ENCODE measurements at regions not wholly inside any gene's neighbourhood (a gene's known extent, or its start where the extent isn't known, plus 50 kb on each side); places are given as distances from the start of the nearest gene placed in this dataset.

DNA sequence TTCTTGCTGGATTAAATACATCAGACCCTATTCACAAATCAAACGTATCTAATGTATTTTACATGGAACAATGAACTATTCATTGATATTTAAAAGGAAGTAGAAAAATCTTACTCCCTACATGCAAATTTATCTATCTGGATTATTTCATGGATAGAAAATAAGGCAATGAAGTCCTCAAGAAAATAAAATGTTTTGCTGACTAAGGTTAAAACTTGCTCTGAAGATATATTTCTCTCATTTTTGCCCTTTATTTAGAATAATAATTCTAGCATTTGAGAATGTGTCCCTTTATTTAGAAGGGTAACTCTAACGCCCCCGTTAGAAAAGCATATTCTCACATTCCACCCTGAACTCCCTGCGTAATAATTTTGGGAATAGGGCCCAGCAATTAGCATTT is 627.0 kb upstream of the ZP4 start:
- in situ Hi-C loops (cut with HindIII; ENCODE audit: low pct_unique_long_range_greater_than_20kb, low sequenced_read_pairs), result no loop called here

GRCh38 chr1:238501290-238501689 is 610.6 kb upstream of the ZP4 start:
- no peak for DNase-seq (ENCODE audit: low read depth, low spot score)
- in situ Hi-C loops (cut with HindIII; ENCODE audit: low pct_unique_long_range_greater_than_20kb, low sequenced_read_pairs), result no loop called here

More for the DNA sequence above, 627.0 kb upstream of the ZP4 start:
- no peak for DNase-seq (ENCODE audit: low read depth, low spot score)

GRCh38 chr1:238499021-238499420 is 608.3 kb upstream of the ZP4 start:
- in situ Hi-C loops (cut with HindIII; ENCODE audit: low pct_unique_long_range_greater_than_20kb, low sequenced_read_pairs), result no loop called here
- no peak for DNase-seq (ENCODE audit: low read depth, low spot score)

- peak; percentile 34 for DNase-seq (ENCODE audit: low read depth, low spot score)
These were observed 601.5 kb upstream of the ZP4 start for GRCh38 chr1:238492271-238492670.

DNA sequence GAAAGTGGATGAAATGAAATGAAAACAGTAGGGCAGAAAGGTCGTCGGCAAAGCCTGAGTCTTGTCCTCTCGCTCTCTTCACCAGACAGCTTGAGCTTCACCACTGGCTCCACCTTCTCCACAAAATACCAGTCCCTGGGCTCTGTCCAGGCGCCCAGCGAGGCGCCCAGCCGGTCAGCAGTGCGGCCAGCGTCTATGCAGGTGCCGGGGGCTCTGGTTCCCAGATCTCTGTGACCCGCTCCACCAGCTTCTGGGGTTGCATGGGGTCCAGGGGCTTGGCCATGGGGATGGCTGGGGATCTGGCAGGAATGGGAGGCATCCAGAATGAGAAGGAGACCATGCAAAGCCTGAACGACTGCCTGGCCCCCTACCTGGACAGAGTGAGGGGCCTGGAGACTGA is 600.5 kb upstream of the ZP4 start:
- no peak for DNase-seq (ENCODE audit: low read depth, low spot score)
- in situ Hi-C loops (cut with HindIII; ENCODE audit: low pct_unique_long_range_greater_than_20kb, low sequenced_read_pairs), result no loop called here

More at GRCh38 chr1:238492271-238492670, 601.5 kb upstream of the ZP4 start:
- in situ Hi-C loops (cut with HindIII; ENCODE audit: low pct_unique_long_range_greater_than_20kb, low sequenced_read_pairs), result no loop called here

DNA sequence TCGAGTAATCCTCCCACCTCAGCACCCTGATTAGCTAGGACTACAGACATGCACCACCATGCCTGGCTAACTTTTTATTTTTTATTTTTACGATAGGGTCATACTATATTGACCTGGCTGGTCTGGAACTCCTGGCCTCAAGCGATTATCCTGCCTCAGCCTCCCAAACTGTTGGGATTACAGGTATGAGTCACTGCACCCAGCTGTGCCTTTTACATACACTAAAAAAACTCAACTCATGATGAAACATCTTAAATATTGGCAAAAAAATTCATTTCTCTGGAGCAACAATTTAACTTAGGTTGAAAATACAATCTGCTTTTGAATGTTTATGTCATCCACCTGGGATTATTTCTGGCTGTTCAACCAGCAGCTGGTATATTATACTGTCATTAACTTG is 598.3 kb upstream of the ZP4 start:
- DNase-seq (ENCODE audit: low read depth, low spot score), result no peak
- in situ Hi-C loops (cut with HindIII; ENCODE audit: low pct_unique_long_range_greater_than_20kb, low sequenced_read_pairs), result no loop called here

- no peak for DNase-seq (ENCODE audit: low read depth, low spot score)
- in situ Hi-C loops (cut with HindIII; ENCODE audit: low pct_unique_long_range_greater_than_20kb, low sequenced_read_pairs), result no loop called here
These were observed 597.7 kb upstream of the ZP4 start for GRCh38 chr1:238488401-238488800.

GRCh38 chr1:238487931-238488330 is 597.2 kb upstream of the ZP4 start:
- in situ Hi-C loops (cut with HindIII; ENCODE audit: low pct_unique_long_range_greater_than_20kb, low sequenced_read_pairs), result no loop called here

GRCh38 chr1:238485912-238486209 is 595.1 kb upstream of the ZP4 start:
- DNase-seq (ENCODE audit: low read depth, low spot score), result no peak
- in situ Hi-C loops (cut with HindIII; ENCODE audit: low pct_unique_long_range_greater_than_20kb, low sequenced_read_pairs), result no loop called here

More at GRCh38 chr1:238487931-238488330, 597.2 kb upstream of the ZP4 start:
- no peak for DNase-seq (ENCODE audit: low read depth, low spot score)

DNA sequence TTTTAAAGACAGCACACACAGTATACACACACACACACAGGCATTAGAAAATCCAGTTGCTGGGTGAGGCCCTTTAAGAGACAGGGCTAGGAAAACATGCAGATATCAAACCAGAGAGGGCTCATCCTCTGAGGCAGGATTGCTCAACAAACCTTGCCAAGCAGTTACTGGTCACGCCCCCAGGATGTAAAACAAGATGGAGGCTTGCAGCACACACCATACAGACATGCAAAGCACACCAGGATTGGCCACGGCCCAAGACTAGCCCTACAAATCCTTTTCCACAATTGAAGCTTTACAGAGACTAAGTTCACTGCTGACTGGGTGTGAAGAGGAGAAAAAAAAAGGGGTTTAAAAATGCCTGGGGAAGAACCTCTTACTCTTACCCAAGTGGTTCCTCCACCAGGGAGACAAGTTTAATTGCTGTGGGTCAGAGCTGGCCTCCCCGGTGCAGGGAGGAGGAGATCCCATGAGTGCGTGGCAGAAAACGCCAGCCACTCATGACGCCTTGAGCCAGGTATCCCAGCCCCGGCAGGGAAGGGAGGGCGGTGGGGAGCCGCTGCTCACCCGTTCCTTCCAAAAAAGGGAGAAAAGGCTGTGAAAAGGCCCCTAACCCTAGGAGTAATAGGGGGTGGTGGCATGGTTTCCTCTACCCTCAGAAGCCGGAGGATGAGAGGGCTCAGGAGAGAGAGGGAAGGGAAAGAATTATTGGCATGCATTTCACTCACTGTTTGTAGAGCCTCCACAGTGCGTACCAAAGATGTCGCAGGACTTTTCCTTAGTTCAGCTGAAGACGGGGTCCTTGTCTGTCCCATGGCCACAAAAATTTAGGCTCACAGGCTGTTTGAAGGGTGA is 594.6 kb upstream of the ZP4 start:
- in situ Hi-C loops (cut with HindIII; ENCODE audit: low pct_unique_long_range_greater_than_20kb, low sequenced_read_pairs), result no loop called here
- peak; percentile 57 for DNase-seq (ENCODE audit: low read depth, low spot score)

GRCh38 chr1:238484121-238484520 is 593.4 kb upstream of the ZP4 start:
- in situ Hi-C loops (cut with HindIII; ENCODE audit: low pct_unique_long_range_greater_than_20kb, low sequenced_read_pairs), result no loop called here
- DNase-seq (ENCODE audit: low read depth, low spot score), result no peak

GRCh38 chr1:238476841-238477240 is 586.1 kb upstream of the ZP4 start:
- DNase-seq (ENCODE audit: low read depth, low spot score), result no peak
- in situ Hi-C loops (cut with HindIII; ENCODE audit: low pct_unique_long_range_greater_than_20kb, low sequenced_read_pairs), result no loop called here

DNA sequence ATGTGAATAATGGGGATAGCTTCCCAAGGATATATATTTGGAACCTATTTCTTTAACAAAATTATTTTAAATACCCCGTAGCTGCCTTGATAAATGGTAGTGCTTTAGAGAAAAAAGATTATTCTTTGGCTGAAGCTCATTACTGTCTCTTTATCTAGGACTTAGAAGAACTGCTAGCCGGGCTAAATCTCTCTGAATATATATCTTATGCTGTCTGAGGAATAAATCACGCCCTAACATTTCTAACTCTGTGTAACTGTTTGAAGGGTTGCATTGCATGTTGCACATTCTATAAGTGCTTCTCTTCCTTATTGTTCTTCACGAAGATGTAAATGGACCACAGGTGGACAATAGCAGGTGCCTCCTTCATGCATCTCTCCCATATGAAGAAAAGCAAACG is 585.0 kb upstream of the ZP4 start:
- in situ Hi-C loops (cut with HindIII; ENCODE audit: low pct_unique_long_range_greater_than_20kb, low sequenced_read_pairs), result no loop called here
- DNase-seq (ENCODE audit: low read depth, low spot score), result no peak

DNA sequence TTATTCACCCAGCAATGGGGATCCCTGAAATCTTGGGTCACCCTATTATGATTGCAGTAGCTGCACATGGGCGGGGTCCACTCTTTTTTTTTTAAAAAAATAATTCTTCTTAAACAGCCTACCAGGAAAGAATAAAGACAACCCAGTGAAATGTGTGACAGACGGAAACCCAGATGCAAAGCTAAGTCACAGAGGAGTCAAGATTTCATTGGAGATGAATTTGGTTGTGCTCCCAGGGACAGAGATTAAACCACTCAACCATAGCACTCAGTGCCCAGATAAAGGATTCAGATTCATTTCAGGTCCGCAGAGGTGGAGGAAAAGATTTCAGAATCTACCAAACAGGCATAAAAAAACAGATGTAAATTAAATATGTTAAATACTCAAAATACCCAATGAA is 583.5 kb upstream of the ZP4 start:
- in situ Hi-C loops (cut with HindIII; ENCODE audit: low pct_unique_long_range_greater_than_20kb, low sequenced_read_pairs), result no loop called here
- no peak for DNase-seq (ENCODE audit: low read depth, low spot score)

GRCh38 chr1:238469146-238469631 is 578.5 kb upstream of the ZP4 start:
- in situ Hi-C loops (cut with HindIII; ENCODE audit: low pct_unique_long_range_greater_than_20kb, low sequenced_read_pairs), result no loop called here
- DNase-seq (ENCODE audit: low read depth, low spot score), result peak; percentile 41

GRCh38 chr1:238468068-238468467 is 577.3 kb upstream of the ZP4 start:
- in situ Hi-C loops (cut with HindIII; ENCODE audit: low pct_unique_long_range_greater_than_20kb, low sequenced_read_pairs), result no loop called here
- no peak for DNase-seq (ENCODE audit: low read depth, low spot score)

DNA sequence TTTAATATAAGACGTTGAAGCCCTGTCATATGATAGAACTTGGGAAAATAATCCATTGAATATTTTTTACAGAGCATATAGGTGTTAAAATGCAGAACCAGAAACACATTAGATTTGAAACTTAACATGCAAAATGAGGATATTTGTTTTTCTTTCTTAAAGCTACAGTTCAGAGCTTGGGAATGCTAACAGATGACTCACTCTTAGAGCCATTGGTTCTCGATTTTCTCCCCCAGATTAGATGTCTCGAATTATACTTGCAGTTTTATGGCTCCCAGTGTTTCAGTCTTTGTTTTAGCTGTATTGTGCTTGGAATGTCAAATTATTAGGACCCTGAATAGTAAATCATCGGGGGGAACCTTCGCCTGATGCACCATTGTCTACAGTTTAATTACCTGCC is 575.7 kb upstream of the ZP4 start:
- in situ Hi-C loops (cut with HindIII; ENCODE audit: low pct_unique_long_range_greater_than_20kb, low sequenced_read_pairs), result no loop called here
- DNase-seq (ENCODE audit: low read depth, low spot score), result no peak

DNA sequence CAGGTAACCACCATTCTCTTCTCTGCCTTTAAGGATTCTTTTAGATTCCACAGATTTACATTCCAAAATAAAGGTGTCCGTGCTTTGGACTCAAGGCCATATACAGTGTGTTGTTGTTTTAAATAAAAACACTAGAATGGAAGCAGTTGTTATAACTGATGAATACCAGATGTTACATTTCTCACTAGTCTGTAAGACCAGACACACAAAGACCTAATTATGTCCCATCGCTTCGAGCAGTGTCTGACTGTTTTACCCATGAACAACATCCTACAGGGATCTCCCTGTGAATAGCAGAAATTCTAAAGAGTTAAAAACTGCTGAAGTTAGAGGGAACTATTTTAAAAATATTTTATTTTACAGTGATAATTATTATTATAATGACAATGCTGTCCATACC is 574.7 kb upstream of the ZP4 start:
- peak; percentile 63 for DNase-seq (ENCODE audit: low read depth, low spot score)

DNA sequence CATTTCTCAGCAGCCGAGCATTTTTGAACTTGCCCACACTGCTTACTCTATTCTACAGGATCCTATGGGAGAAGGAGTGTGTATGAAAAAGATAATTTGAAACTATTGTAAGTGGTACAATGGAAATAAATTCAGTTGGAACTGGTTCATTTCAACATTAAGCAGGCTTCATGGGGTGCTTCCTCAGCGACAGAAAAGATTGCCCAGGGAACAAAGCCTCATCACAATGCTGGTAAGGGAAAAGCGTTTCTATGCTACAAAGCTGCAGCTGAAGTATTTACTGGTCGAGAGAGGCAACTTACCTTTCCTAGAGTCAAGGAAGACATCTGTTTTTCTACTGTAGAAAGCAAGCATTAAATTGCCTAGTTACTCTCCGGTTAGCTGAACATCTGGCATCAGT is 568.2 kb upstream of the ZP4 start:
- DNase-seq (ENCODE audit: low read depth, low spot score), result no peak
- in situ Hi-C loops (cut with HindIII; ENCODE audit: low pct_unique_long_range_greater_than_20kb, low sequenced_read_pairs), result no loop called here

More for the DNA sequence above, 574.7 kb upstream of the ZP4 start:
- in situ Hi-C loops (cut with HindIII; ENCODE audit: low pct_unique_long_range_greater_than_20kb, low sequenced_read_pairs), result no loop called here
